NCI-H128 (cell line): ENCODE measurements at regions not wholly inside any gene's neighbourhood (a gene's known extent, or its start where the extent isn't known, plus 50 kb on each side); places are given as distances from the start of the nearest gene placed in this dataset.

ENCODE experiments used
- DNase-seq: peaks from one replicate; lab custom pipeline; 2025; ENCODE audit not compliant: unreplicated experiment; lab: John Stamatoyannopoulos, UW

DNA sequence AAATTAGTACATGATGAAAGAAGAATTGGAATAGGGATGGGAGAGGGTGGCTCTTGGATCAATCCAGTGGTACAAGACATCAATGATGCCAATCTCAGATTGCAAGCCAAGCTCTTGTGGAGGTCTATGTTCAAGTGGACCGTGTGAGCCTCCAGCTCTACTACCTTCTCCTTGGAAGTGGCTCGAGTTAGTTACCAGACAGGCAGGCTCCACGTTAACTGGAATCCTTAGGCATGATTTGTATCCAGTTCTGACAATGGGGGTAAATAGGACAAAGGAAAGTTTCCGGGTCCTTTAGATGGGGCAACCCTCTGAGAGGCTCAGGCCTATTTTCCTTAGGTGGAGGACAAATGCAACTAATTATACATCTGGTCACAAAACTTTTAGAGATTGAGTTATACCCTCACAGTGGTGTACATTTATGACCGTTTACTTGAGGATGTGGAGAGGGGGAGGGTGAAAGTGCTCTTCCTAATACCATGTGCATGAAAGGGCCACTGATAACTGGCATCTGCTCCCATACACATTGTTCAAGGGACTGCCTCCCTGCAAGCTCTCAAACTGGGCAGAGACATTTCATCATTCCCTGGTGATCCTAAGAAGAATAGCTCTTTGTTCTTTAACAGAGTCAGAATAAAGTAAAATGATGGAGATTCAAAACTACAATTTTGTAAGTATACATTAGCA is 180.2 kb downstream of the SOCS6 start:
- no peak for DNase-seq

- peak; percentile 40 for DNase-seq
Measured at GRCh38 chr18:70464343-70465114, 175.7 kb downstream of the SOCS6 start.

DNA sequence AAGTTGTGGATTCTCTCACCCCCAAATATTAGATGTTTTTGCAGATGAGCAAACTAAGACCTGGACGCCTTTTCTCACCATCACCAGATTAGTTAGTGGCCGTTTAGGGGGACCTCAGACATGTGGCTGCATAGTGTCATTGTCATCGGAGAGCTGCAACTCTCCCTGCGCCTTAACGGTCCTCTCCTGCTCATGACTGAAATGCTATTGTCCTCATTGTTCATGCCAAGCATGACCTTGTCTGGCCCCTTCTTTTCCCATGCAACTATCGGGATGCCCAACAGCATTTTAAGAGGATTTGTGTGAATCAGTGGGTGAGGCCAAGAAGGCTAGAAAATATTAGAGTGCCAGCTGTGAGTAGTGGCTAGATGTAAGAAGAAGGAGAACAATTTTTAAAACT is 174.2 kb downstream of the SOCS6 start:
- DNase-seq: no peak

DNA sequence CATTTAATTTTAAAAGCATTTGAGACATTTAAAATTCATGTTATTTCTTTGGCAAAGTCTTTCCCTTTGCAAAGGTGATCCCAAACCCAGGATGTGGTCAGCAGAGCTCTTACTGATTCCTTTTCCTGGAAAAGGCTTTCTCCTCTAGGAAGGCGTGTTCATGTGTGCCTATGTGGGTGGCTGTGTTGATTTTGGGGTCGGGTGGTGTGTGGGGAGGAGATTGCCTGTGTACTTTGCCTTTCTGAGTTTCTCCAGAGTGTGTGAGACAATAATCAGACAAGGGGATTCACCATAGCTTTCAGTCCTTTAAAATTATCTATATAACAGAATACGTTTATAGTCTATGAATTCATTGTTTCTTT is 173.2 kb downstream of the SOCS6 start:
- no peak for DNase-seq

DNA sequence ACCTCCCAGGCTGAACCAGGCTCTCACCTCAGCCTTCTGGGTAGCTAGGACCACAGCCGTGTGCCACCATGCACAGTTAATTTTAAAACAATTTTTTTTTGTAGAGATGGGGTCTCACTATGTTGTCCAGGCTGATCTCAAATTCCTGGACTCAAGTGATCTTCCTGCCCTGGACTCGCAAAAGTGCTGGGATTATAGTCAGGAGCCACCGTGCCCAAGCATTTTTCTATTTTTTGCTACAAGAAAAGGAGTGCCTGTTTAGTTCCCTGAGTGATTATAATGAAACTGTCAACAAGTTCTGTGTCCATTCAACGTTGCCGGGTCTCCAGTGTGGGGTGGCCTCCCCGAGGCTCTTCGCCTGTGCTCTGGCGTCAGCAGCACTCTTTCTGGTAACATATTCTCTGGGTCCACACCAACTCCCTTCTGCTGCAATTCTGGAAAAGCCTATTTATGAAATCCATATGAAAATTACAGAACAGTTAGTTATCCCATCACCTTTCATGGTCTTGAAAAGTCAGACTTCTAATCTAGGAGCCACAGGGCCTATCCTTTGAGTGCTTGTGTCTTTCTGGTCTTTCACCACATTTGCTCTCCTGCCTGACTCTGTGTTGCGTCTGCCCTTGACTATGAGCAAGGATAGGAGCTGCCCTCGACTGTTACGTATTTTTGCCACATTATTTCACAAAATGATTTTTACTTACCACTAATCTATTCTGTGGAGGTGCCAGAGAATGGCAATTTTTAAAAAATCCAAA is 172.7 kb downstream of the SOCS6 start:
- no peak for DNase-seq

- DNase-seq: no peak
Measured at GRCh38 chr18:70459731-70460130, 170.9 kb downstream of the SOCS6 start.

DNA sequence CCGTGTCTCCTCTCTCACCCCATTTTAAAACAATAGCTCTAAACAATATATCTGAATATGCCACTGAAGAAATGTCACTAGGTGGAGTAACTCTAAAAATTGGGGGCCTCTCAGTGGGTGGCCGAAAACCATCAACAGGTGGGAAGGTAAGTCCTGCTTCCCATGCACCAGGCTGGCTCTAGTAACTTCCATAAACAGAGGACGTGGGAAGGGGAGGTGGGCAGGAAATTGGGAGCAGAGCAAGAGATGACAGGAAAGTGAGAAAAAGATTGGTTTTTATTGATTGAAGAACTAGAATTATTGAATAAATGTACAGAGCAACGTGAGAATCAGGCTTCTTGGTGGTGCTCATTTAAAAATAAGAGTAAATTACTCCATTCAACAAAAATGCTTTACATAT is 170.4 kb downstream of the SOCS6 start:
- DNase-seq: no peak

GRCh38 chr18:70457788-70458187 is 168.9 kb downstream of the SOCS6 start:
- DNase-seq: no peak

DNA sequence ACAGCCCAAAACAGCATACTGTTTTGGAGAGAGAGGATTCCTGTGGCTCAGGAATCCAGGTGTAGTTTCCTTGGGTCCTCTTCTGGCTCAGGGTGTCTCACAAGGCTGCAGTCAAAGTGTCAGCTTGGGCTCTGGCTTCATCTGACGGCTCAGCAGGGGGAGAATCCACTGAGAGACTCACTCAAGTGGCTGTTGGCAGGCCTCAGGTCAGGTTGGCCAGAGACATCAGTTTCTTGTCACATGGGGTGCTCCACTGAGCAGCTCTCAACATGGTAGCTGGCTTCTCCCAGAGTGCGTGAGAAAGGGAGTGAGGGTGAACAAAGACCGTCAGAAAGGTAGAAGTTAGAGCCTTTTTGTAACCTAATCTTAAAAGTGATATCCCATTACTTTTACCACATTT is 168.4 kb downstream of the SOCS6 start:
- DNase-seq: no peak

- DNase-seq: no peak
Measured at GRCh38 chr18:70456376-70456775, 167.5 kb downstream of the SOCS6 start.

- DNase-seq: no peak
Measured at GRCh38 chr18:70455731-70456130, 166.9 kb downstream of the SOCS6 start.

DNA sequence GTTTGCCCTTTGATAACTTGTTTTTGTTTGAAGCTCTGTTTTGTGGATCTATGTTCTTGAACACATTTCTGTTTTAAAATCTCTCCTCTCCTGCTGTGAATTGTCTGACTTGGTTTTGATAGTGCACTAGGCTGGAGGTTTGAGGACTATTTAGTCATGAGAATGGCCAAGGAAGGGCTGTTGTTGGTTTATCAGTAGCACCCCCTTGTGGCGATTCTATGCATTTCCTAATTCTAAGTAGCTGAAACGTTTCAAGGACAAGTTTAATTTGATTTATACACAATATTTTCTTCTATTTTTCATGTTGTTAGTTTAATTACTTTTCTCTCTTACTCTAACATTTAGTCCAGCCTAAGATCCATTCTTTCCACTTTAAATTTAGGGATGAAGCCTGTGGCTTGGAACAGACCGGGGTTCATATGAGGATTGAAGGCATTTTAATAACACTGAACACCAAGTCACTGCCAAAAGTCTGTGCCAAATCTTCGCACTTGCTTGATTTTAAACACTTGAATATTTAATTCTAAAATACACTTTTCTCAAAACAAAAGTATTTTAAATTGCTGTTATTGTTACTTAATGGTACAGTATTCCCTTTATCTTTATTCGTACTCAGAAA is 166.0 kb downstream of the SOCS6 start:
- DNase-seq: peak; percentile 50

- no peak for DNase-seq
Measured at GRCh38 chr18:70453058-70453775, 164.4 kb downstream of the SOCS6 start.

DNA sequence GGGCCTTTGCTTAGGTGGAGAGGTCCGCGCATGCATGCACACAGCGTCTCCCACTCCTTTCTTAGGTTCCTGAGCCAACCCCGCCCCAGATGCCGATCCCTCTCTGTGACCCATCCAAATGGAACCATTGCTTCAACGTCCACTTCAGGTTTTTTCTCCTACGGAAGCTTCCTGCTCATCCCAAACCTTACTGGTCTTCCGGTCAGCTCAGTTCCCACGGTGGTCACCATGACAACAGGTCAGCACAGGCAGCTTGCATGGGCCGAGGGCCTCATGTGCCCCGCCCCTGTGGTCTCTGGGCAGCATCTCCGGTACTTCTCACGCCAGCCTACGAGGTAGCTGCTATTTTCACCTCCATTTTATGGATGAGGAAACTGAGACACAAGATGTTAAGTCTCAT is 163.7 kb downstream of the SOCS6 start:
- DNase-seq: no peak

GRCh38 chr18:70450426-70451253 is 161.8 kb downstream of the SOCS6 start:
- DNase-seq: no peak

- no peak for DNase-seq
Measured at GRCh38 chr18:70448588-70448987, 159.7 kb downstream of the SOCS6 start.

- no peak for DNase-seq
Measured at GRCh38 chr18:70446063-70446462, 157.2 kb downstream of the SOCS6 start.

GRCh38 chr18:70442933-70443332 is 154.1 kb downstream of the SOCS6 start:
- DNase-seq: no peak

DNA sequence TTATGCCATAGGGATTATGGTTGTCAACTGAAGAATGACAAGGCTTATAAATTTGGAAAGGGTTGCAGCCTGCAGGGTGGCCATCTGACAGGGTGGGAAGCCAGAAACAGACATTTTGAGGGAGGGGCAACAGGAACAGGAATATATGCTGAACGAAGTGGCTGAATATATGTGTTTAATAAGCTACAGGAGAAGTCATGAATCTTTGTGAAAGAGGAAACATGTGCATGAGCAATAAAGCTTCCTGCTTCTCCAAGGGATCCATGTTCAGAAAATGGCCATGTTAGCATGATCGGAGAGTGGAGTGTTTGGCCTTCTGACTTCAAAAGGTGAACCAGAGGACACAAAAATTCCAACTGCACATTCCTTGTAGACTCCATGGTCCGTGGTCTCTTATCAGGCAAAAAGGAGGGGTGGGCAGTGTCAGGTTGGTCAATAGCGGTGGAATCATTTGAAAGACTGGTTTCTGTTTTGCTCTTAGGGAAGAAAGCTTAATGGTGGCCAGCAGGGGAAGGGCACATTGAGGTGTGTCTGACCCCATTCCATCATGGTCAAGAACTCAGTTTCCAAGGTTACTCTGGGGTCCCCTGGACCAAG is 144.1 kb downstream of the SOCS6 start:
- DNase-seq: no peak

DNA sequence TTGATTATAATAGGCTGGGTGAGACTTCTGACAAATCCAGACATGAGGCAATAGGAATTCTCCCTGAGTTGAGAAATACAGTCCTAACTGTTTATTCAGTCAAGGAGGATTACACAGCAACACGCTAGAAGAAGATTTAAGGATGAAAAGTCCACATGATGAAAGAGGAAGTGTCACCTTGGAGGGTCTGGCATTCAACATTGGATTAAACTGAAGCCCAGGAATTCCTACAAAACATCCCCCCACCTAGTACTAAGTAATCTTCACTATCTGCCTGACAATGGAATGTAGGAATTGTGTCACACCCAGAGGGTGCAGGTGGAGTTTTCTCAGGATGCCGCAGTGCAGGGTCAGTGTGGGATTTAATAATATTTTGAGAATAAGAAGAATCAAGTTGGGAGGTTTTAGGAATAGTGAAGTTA is 142.4 kb downstream of the SOCS6 start:
- DNase-seq: no peak
